ENCODE measurements at regions not wholly inside any gene's neighbourhood (a gene's known extent, or its start where the extent isn't known, plus 50 kb on each side); places are given as distances from the start of the nearest gene placed in this dataset.

DNA sequence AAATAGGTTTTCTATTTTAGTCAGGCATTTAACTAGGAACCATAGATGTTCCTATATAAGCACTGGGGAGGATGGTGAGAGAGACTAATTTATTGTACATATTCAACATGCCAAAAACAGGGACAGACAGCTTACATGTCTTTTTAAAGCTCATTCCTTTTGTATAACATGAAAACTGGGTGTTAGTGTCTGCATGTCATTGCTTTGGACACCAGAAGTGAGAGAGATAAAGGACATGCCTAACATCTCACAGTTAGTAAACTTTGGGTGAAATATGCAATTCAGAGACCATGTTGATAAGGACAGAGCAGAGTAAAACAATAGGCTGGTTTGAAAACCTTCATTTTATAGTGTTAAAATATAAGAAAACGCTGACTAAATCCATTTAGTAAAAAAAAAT lies 860.0 kb upstream of the LCORL start:
- DNase-seq (ENCODE audit: low read depth) = no peak
- H3K4me3 ChIP-seq (ENCODE audit: low read depth, low read length) = no peak overlapping the region
- TF ChIP-seq, protein P1, sequence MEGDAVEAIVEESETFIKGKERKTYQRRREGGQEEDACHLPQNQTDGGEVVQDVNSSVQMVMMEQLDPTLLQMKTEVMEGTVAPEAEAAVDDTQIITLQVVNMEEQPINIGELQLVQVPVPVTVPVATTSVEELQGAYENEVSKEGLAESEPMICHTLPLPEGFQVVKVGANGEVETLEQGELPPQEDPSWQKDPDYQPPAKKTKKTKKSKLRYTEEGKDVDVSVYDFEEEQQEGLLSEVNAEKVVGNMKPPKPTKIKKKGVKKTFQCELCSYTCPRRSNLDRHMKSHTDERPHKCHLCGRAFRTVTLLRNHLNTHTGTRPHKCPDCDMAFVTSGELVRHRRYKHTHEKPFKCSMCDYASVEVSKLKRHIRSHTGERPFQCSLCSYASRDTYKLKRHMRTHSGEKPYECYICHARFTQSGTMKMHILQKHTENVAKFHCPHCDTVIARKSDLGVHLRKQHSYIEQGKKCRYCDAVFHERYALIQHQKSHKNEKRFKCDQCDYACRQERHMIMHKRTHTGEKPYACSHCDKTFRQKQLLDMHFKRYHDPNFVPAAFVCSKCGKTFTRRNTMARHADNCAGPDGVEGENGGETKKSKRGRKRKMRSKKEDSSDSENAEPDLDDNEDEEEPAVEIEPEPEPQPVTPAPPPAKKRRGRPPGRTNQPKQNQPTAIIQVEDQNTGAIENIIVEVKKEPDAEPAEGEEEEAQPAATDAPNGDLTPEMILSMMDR (conservative IDR thresholded peaks at IDR 0.05; ENCODE audit: low read depth, low read length) = no peak

DNA sequence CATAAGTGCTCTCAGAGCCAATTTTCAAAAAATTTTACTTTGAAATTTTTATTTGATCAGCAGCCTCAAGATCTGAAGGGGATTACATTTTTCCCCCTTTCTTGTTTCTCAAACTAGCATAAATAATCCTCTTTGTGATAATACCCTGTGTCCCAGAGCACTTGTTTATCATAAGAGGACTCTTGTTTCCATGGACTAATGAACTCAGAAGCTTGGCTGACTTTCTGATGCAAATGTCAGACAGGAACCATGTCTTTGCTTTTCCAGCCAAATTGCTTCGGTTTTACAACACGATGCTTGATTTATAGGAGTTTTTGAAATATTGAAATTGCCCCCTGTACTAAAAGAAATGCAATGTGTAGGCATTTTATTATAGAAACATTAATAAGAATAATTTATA lies 859.3 kb upstream of the LCORL start:
- no peak for DNase-seq (ENCODE audit: low read depth)
- TF ChIP-seq, protein P1 (conservative IDR thresholded peaks at IDR 0.05; ENCODE audit: low read depth, low read length) = no peak
- no peak overlapping the region for H3K4me3 ChIP-seq (ENCODE audit: low read depth, low read length)

DNA sequence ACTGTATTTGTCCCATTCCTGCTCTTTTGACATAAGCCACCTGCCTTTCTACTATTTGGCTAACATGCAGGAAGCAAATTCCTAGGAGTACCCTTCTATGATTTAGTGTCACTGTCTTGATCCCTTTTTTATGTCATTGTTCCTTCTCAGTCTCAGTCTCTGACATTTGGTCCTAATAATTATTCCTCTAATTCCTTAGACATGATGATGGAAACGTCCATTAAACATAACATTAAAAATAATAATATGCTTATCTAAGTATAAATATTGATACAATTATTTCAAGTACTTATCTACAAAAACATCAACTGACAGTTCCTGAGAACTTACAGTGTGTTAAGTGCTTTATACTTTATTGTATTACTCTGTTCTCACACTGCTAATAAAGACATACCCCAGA lies 857.0 kb upstream of the LCORL start:
- DNase-seq (ENCODE audit: low read depth) = no peak
- TF ChIP-seq, protein P1 (conservative IDR thresholded peaks at IDR 0.05; ENCODE audit: low read depth, low read length) = no peak
- no peak overlapping the region for H3K4me3 ChIP-seq (ENCODE audit: low read depth, low read length)

DNA sequence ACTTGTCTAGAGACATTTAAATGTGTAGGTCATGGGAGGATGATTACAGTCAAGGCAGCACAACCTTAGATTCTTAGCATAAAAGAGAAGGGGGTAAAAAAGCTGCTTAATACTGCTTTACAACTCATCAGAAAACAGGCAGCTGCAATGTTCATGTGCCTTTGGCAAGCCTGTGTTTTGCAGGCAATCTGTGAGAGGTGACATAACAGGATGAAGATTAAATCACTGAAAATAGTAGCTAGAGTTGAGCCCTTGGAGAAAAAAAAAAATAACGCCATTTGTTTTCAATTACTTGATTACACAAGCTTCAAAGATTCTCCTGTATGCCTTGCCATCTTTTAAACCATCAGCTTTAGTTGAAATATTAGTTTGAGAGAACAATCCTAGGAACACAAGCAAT lies 847.6 kb upstream of the LCORL start:
- DNase-seq (ENCODE audit: low read depth) = no peak

DNA sequence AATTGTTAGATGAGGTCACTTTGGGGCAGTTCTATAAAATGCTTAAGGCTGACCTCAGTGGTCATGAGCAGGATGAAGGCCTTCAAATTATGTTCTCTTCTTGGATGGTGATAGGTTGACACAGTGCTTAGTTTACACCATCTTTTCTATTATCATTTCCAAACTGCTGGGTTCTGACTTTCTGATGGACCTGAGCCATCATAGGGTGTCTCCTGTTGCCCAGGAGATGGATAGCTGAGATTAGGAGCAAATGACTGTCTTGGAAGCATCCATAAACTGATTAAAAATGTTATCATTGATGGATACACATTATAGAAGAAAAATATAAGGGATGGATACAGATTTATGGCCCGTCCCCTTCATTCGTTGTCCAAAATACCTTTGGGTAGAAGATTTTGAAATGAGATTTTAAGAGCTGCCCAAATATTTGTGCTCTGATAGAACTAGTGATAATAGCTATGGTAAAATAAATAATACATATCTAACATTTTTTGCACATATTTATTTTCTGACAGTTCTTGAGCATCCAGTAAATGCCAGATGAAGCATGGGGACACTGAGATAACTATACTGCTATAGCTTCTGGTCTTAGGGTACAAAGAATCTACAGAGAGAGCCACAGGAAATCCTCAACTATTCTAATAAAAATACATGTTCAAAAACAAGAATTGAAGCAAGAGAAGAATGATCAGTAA lies 839.4 kb upstream of the LCORL start:
- no peak overlapping the region for H3K4me3 ChIP-seq (ENCODE audit: low read depth, low read length)
- TF ChIP-seq, protein P1 (conservative IDR thresholded peaks at IDR 0.05; ENCODE audit: low read depth, low read length) = no peak
- DNase-seq (ENCODE audit: low read depth) = no peak

More for the DNA sequence above, 847.6 kb upstream of the LCORL start:
- H3K4me3 ChIP-seq (ENCODE audit: low read depth, low read length) = no peak overlapping the region
- TF ChIP-seq, protein P1 (conservative IDR thresholded peaks at IDR 0.05; ENCODE audit: low read depth, low read length) = no peak

DNA sequence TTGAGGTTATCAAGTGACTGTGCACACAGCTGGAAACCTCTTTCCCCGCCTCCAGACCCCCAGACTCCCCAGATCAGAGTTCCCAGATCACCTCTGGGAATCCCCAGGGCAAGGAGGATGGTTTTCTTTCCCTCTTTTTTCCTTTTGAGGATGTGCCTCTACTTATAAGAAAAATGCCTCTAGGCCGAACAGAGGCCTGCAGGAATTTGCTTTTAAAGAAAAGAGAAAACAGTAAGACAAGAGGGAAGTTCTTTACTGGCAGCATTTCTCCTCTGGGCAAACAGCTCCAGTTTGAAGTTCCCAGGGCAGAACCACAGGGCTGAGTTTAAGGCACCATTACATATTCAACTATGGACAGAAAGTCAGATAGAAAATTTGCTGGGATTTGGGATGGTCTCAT lies 837.9 kb upstream of the LCORL start:
- TF ChIP-seq, protein P1 (conservative IDR thresholded peaks at IDR 0.05; ENCODE audit: low read depth, low read length) = no peak
- no peak overlapping the region for H3K4me3 ChIP-seq (ENCODE audit: low read depth, low read length)
- DNase-seq (ENCODE audit: low read depth) = no peak
